ENCODE measurements at regions not wholly inside any gene's neighbourhood (a gene's known extent, or its start where the extent isn't known, plus 50 kb on each side); places are given as distances from the start of the nearest gene placed in this dataset.
"Not testable (repeated sequence)": the region's sequence is repeated elsewhere in the genome, so short reads cannot be mapped to it uniquely, and the experiment has no call there.

DNA sequence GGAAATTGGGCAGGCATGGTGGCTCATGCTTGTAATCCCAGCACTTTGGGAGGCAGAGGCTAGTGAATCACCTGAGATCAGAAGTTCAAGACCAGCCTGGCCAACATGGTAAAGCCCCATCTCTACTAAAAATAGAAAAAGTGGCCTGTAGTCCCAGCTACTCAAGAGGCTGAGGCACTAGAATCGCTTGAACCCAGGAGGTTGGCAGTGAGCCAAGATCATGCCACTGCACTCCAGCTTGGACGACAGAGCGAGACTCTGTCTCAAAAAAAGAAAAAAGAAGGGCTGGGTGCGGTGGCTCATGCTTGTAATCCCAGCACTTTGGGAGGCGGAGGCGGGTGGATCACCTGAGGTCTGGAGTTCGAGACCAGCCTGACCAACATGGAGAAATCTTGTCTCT lies 60.2 kb upstream of the IFNLR1 start:
- TF ChIP-seq, protein P1, sequence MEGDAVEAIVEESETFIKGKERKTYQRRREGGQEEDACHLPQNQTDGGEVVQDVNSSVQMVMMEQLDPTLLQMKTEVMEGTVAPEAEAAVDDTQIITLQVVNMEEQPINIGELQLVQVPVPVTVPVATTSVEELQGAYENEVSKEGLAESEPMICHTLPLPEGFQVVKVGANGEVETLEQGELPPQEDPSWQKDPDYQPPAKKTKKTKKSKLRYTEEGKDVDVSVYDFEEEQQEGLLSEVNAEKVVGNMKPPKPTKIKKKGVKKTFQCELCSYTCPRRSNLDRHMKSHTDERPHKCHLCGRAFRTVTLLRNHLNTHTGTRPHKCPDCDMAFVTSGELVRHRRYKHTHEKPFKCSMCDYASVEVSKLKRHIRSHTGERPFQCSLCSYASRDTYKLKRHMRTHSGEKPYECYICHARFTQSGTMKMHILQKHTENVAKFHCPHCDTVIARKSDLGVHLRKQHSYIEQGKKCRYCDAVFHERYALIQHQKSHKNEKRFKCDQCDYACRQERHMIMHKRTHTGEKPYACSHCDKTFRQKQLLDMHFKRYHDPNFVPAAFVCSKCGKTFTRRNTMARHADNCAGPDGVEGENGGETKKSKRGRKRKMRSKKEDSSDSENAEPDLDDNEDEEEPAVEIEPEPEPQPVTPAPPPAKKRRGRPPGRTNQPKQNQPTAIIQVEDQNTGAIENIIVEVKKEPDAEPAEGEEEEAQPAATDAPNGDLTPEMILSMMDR (IDR thresholded peaks at IDR 0.05 in 4 of 5, conservative IDR thresholded peaks at IDR 0.05 in 1 of 5) = not testable (repeated sequence)
- TF ChIP-seq POLR2A (IDR thresholded peaks at IDR 0.05) = not testable (repeated sequence)
